Cardiac muscle cell (in vitro differentiated cells and primary cell): ENCODE measurements at regions not wholly inside any gene's neighbourhood (a gene's known extent, or its start where the extent isn't known, plus 50 kb on each side); places are given as distances from the start of the nearest gene placed in this dataset.

Experiments
- DNase-seq, 2 donors: peaks; one replicate each; pipeline versions ENCODE4 v3.0.0 to v3.0.0-alpha.2; 2010 to 2017; ENCODE audit warnings: low read depth in 1 of 2, low spot score in 1 of 2
- H3K27ac ChIP-seq: fragments of 200-600 bp; sonication (generic); 2 replicates; pipeline ENCODE4 v1.5.1; 2016
- H3K27me3 ChIP-seq: fragments of 200-600 bp; sonication (generic); 2 replicates; pipeline ENCODE4 v1.6.0; 2016; ENCODE audit warnings: control low read depth
- H3K36me3 ChIP-seq: fragments of 200-600 bp; sonication (generic); 2 replicates; pipeline ENCODE4 v1.5.1; 2016; ENCODE audit warnings: control low read depth
- H3K4me1 ChIP-seq: fragments of 200-600 bp; sonication (generic); 2 replicates; pipeline ENCODE4 v1.8.1; 2017; ENCODE audit warnings: low read depth, mild to moderate bottlenecking, mixed run types
- H3K4me3 ChIP-seq: fragments of 200-600 bp; sonication (generic); 2 replicates; pipeline ENCODE4 v1.5.1; 2016; ENCODE audit warnings: mild to moderate bottlenecking
- H3K9me3 ChIP-seq: fragments of 200-600 bp; sonication (generic); 2 replicates; pipeline ENCODE4 v1.5.1; 2017; ENCODE audit warnings: low read depth, mild to moderate bottlenecking, control low read depth
- TF ChIP-seq, protein P1 (sequence below): IDR thresholded peaks from 2 replicates; pipeline ENCODE4 v1.5.1; 2012; ENCODE audit warnings: low read depth, mild to moderate bottlenecking, low read length

DNA sequence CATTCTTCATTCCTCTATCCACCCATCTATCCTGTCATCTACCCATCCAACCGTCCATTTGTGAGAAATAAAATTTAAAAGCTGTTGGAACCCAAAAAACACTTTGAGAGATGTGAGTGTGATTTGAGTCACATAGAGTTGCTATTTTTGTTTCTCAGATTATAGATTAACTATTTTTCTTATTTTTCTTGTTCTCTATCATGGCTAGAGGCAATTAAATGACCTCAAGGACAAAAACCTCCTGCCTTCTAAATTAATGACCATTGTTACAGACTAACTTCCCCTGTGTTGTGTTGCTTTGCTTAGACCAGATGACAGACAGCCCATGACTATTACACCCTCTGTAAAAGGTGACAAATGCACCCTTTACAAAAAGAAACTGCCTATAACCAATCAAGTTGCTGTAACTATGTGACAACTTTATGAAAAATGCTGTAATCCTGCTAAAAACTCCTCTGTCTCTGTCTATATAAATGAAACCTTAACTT lies 207.9 kb upstream of the CXCR4 start:
- no peak for DNase-seq
- TF ChIP-seq, protein P1, sequence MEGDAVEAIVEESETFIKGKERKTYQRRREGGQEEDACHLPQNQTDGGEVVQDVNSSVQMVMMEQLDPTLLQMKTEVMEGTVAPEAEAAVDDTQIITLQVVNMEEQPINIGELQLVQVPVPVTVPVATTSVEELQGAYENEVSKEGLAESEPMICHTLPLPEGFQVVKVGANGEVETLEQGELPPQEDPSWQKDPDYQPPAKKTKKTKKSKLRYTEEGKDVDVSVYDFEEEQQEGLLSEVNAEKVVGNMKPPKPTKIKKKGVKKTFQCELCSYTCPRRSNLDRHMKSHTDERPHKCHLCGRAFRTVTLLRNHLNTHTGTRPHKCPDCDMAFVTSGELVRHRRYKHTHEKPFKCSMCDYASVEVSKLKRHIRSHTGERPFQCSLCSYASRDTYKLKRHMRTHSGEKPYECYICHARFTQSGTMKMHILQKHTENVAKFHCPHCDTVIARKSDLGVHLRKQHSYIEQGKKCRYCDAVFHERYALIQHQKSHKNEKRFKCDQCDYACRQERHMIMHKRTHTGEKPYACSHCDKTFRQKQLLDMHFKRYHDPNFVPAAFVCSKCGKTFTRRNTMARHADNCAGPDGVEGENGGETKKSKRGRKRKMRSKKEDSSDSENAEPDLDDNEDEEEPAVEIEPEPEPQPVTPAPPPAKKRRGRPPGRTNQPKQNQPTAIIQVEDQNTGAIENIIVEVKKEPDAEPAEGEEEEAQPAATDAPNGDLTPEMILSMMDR = no peak
- Histone ChIP-seq H3K4me3 (no peak overlapping the region), H3K27me3 (no peaks in the 10 kb centered on the region), H3K27ac (no peak overlapping the region), H3K36me3 (no peaks in the 10 kb centered on the region), H3K9me3 (no peaks in the 10 kb centered on the region), H3K4me1 (no peaks in the 10 kb centered on the region)

DNA sequence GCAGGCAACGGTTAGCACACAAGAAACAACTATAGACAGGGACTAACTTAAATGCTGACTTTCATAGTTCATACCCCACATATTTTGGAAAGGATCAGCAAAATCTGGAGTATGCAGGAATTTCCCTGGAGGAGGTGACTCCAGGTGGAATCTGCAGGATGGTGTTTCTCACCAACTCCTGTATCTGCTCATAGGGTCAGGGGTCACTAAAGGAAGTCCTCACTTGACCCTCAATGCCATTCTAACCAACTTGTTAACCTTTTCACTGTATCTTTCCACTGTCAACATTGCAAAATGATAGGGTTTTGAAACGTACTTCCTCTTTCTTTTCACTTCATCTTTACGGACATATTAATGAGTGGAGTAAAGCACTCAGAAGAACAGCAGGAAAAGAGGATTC lies 207.0 kb upstream of the CXCR4 start:
- Histone ChIP-seq H3K27me3 (no peaks in the 10 kb centered on the region), H3K27ac (no peak overlapping the region), H3K9me3 (no peaks in the 10 kb centered on the region), H3K36me3 (no peaks in the 10 kb centered on the region), H3K4me1 (no peaks in the 10 kb centered on the region), H3K4me3 (no peak overlapping the region)
- TF ChIP-seq, protein P1 = no peak
- no peak for DNase-seq

DNA sequence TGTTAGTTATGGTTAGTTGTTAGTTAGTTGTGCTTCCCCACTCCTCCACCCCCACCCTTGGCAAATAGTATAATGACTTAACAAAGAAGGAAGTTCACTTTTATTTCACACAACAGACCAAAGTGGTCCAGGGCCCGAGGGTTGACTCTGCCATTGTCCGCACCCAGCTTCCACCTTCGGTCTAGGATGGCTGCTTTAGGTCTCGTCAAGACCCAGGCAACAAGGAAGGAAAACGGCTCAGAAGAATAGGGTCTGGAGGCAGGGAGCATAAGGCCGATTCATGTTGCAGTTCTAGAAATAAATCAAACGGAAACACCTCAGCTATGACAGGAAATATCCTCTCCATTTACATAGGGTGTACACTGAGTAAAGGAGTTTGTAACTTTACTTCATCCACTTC lies 206.0 kb upstream of the CXCR4 start:
- Histone ChIP-seq H3K9me3 (no peaks in the 10 kb centered on the region), H3K27me3 (no peaks in the 10 kb centered on the region), H3K4me1 (no peaks in the 10 kb centered on the region), H3K4me3 (no peak overlapping the region), H3K27ac (no peak overlapping the region), H3K36me3 (no peaks in the 10 kb centered on the region)
- TF ChIP-seq, protein P1 = no peak
- DNase-seq = no peak

DNA sequence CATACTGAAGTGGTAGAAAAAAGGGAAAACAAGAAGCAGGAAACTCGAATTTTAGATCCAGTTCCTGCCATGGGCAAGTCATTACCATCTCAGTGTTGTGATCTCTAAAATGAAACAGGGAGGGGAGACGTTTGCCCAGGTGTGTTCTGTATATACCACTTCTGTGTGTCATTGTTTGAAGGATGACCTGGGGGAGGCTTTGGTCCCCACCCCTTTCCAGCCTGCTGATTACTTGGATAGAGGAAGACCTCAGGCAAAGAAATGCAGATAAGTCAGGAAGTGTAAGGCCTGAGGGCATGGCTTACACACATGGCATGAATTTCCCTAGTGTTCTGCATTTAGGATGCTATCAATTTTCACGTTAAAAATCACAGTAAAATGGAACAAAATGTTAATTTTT lies 205.2 kb upstream of the CXCR4 start:
- TF ChIP-seq, protein P1 = no peak
- no peak overlapping the region for H3K4me3 ChIP-seq
- no peak overlapping the region for H3K27ac ChIP-seq
- H3K27me3 ChIP-seq = no peaks in the 10 kb centered on the region
- no peaks in the 10 kb centered on the region for H3K9me3 ChIP-seq
- no peaks in the 10 kb centered on the region for H3K4me1 ChIP-seq
- no peaks in the 10 kb centered on the region for H3K36me3 ChIP-seq
- no peak for DNase-seq

DNA sequence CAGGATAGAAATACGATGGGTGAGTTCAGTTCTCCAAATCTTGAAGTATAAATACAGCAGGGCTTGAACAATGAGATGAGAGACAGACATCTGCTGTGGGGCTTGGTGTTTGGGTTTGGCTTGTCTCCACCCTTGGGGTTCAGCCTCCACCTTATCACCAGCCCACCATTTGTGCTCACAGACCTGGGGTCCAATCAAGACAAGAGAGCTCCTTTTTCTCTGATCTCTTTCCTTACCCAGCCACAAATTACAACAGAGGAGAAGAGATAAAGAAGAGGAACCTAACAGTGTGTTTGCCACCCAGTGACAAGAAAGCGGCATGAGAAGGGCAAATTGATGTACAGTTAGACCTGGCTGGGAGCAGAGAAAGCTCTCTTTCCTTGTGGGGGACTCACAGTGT lies 204.5 kb upstream of the CXCR4 start:
- no peaks in the 10 kb centered on the region for H3K36me3 ChIP-seq
- no peak for DNase-seq
- H3K9me3 ChIP-seq = no peaks in the 10 kb centered on the region
- no peak overlapping the region for H3K4me3 ChIP-seq
- H3K27ac ChIP-seq = no peak overlapping the region
- TF ChIP-seq, protein P1 = no peak
- H3K4me1 ChIP-seq = no peaks in the 10 kb centered on the region
- no peaks in the 10 kb centered on the region for H3K27me3 ChIP-seq

DNA sequence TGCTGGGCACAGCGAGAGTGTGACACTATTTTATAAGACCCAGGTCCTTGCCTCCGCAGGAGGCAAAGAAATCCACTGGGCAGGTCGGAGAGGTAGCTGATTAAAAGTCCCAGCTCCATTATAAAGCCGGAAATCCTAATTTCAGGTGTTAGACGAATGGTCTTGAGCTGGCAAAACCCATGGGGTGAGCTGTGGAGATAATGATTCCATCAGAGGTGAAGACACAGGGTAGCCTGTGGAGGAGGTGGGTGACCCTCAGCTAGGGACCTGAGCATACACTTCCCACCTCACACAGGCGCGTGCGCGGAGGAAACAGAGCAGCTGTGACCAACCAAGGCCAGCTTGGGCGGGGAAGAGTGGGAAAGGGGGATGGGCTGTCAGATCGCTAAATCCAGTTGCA lies 201.7 kb upstream of the CXCR4 start:
- DNase-seq = no peak

More for the DNA sequence above, 201.7 kb upstream of the CXCR4 start:
- H3K27ac ChIP-seq = no peak overlapping the region
- TF ChIP-seq, protein P1 = no peak
- H3K36me3 ChIP-seq = no peaks in the 10 kb centered on the region
- H3K4me1 ChIP-seq = no peaks in the 10 kb centered on the region
- no peaks in the 10 kb centered on the region for H3K9me3 ChIP-seq
- H3K4me3 ChIP-seq = no peak overlapping the region
- H3K27me3 ChIP-seq = no peaks in the 10 kb centered on the region
